CD4-positive, alpha-beta T cell (primary cell): ENCODE measurements at regions not wholly inside any gene's neighbourhood (a gene's known extent, or its start where the extent isn't known, plus 50 kb on each side); places are given as distances from the start of the nearest gene placed in this dataset.

ENCODE experiments used
- ATAC-seq: fragments of 200-7000 bp; cut with Tn5 transposase; one replicate; pipeline ENCODE4 v1.10.0; 2022; ENCODE audit warnings: mild to moderate bottlenecking; ENCODE audit not compliant: poor library complexity
- CTCF ChIA-PET: fragments of 350-600 bp; sonication (Branson Sonifier 250); formaldehyde crosslinking; loops from one replicate; lab custom pipeline; 2021; ENCODE audit warnings: antibody characterized with exemption, inconsistent platforms; lab: Charles Lee
- POLR2A ChIA-PET: fragments of 350-600 bp; sonication (Branson Sonifier 250); formaldehyde crosslinking; loops from one replicate; lab custom pipeline; 2021; ENCODE audit warnings: antibody characterized with exemption, inconsistent platforms; lab: Charles Lee
- DNase-seq, 14 experiments: peaks; one replicate each; pipeline ENCODE4 v3.0.0-alpha.2; 2013 to 2020; ENCODE audit warnings: mixed read lengths in 2 of 14
- H3K27ac ChIP-seq, 2 donors: one replicate each; pipeline versions ENCODE4 v1.5.1 to v1.7.0; 2013; ENCODE audit warnings: low read length in 2 of 2, low read depth in 1 of 2, mild to moderate bottlenecking in 1 of 2
- H3K27me3 ChIP-seq, 2 experiments: 1 replicate in 1 of 2; 2 replicates in 1 of 2; pipeline versions ENCODE4 v1.6.1 to v1.7.0; 2013; ENCODE audit warnings: low read length in 2 of 2, control low read depth in 1 of 2, mild to moderate bottlenecking in 1 of 2, moderate library complexity in 1 of 2; ENCODE audit not compliant: insufficient read depth in 2 of 2, control insufficient read depth in 1 of 2
- H3K36me3 ChIP-seq: one replicate; pipeline ENCODE4 v1.6.1; 2013; ENCODE audit warnings: low read length, control low read depth; ENCODE audit not compliant: insufficient read depth
- H3K4me1 ChIP-seq: one replicate; pipeline ENCODE4 v1.6.1; 2013; ENCODE audit warnings: low read length, control low read depth; ENCODE audit not compliant: insufficient read depth
- H3K4me3 ChIP-seq: one replicate; pipeline ENCODE4 v1.5.1; 2013; ENCODE audit warnings: mild to moderate bottlenecking, low read length, moderate library complexity
- H3K9me3 ChIP-seq, 2 experiments: 1 replicate in 1 of 2; 2 replicates in 1 of 2; pipeline versions ENCODE4 v1.6.1 to v1.7.0; 2013; ENCODE audit warnings: low read length in 2 of 2, mild to moderate bottlenecking in 2 of 2, control low read depth in 1 of 2, moderate library complexity in 1 of 2; ENCODE audit not compliant: control insufficient read depth in 1 of 2, insufficient read depth in 1 of 2
- H3K27ac Mint-ChIP-seq: one replicate; pipeline ENCODE4 v1.8.0; 2020; ENCODE audit warnings: mixed read lengths
- H3K27me3 Mint-ChIP-seq: one replicate; pipeline ENCODE4 v1.8.0; 2021; ENCODE audit warnings: mixed read lengths
- H3K36me3 Mint-ChIP-seq: one replicate; pipeline ENCODE4 v1.8.0; 2021; ENCODE audit warnings: low read depth, mixed read lengths
- H3K4me1 Mint-ChIP-seq: one replicate; pipeline ENCODE4 v1.8.0; 2021; ENCODE audit warnings: low read depth, mixed read lengths
- H3K4me3 Mint-ChIP-seq: one replicate; pipeline ENCODE4 v1.8.0; 2020; ENCODE audit warnings: mild to moderate bottlenecking, mixed read lengths
- H3K9me3 Mint-ChIP-seq: one replicate; pipeline ENCODE4 v1.8.0; 2020; ENCODE audit warnings: mixed read lengths
- intact Hi-C, 2 experiments: fragments of 100-400 bp; cut with DNase I in 1 of 2; cut with micrococcal nuclease in 1 of 2; formaldehyde crosslinking; loops; one replicate each; pipeline versions ENCODE4 v1.15.1 to v1.9.0; 2023 to 2025; cut with DNase I, micrococcal nuclease
- TF ChIP-seq, protein P1 (sequence below): fragments of 200-600 bp; IDR thresholded peaks from one replicate; pipeline ENCODE4 v1.8.0; 2022; ENCODE audit warnings: antibody characterized with exemption, mild to moderate bottlenecking

DNA sequence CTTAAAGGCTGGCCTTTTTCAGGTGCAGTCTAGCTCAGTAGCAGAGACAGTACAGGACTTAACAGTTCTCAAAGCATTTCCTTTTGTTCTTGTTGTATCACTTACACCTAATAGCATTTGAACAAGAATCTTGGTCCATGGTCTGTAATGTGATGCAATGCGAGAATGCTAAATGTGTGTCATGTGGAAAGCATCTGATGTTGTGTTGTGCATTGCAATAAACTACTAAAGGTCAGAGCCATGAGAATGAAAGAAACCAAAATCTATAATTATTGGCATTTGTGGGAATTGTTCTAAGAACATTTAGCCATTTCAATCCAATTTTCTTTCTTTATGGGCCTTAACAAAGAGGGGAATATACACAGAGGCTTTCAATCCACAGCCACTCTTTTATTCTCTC, 324.5 kb upstream of the ROBO2 start:
- no peaks in the 10 kb centered on the region for H3K4me1 Mint-ChIP-seq
- peaks cover 0 to 11% of the 10 kb centered on the region in 2 experiments for H3K9me3 ChIP-seq
- DNase-seq (no peak), ATAC-seq (no peak)
- no peaks in the 10 kb centered on the region for H3K36me3 ChIP-seq
- no peak overlapping the region for H3K27ac Mint-ChIP-seq
- no peaks in the 10 kb centered on the region for H3K27me3 ChIP-seq
- no peaks in the 10 kb centered on the region for H3K27me3 Mint-ChIP-seq
- no peak overlapping the region for H3K4me3 ChIP-seq
- POLR2A ChIA-PET: no interaction called here
- no peak overlapping the region for H3K27ac ChIP-seq
- intact Hi-C loops: no loop called here
- TF ChIP-seq, protein P1, sequence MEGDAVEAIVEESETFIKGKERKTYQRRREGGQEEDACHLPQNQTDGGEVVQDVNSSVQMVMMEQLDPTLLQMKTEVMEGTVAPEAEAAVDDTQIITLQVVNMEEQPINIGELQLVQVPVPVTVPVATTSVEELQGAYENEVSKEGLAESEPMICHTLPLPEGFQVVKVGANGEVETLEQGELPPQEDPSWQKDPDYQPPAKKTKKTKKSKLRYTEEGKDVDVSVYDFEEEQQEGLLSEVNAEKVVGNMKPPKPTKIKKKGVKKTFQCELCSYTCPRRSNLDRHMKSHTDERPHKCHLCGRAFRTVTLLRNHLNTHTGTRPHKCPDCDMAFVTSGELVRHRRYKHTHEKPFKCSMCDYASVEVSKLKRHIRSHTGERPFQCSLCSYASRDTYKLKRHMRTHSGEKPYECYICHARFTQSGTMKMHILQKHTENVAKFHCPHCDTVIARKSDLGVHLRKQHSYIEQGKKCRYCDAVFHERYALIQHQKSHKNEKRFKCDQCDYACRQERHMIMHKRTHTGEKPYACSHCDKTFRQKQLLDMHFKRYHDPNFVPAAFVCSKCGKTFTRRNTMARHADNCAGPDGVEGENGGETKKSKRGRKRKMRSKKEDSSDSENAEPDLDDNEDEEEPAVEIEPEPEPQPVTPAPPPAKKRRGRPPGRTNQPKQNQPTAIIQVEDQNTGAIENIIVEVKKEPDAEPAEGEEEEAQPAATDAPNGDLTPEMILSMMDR: no peak
- peaks cover 4% of the 10 kb centered on the region for H3K9me3 Mint-ChIP-seq
- H3K36me3 Mint-ChIP-seq: no peaks in the 10 kb centered on the region
- H3K4me3 Mint-ChIP-seq: no peak overlapping the region
- CTCF ChIA-PET: no interaction called here
- no peaks in the 10 kb centered on the region for H3K4me1 ChIP-seq

DNA sequence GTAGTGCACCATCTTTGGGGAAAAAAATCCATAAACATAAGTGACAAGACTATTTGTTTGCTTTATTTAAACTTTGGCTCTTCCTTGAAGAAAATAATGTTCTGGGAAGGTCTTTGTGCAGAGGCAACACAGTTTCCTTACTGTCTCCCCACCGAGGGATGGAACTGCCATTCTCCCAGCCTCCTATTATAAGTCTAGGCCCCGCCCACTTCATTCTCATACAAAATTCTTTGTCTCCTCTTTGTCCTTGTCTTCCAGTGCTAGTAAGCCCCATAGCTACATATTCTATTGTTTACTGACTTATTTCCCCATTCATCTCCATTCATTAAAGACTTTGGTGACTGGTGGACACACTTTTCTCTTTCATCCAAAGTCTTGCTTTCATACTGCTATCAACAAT, 316.5 kb upstream of the ROBO2 start:
- H3K4me3 Mint-ChIP-seq: no peak overlapping the region
- peaks cover 17% of the 10 kb centered on the region for H3K9me3 Mint-ChIP-seq
- H3K27ac ChIP-seq: no peak overlapping the region
- H3K27me3 ChIP-seq: no peaks in the 10 kb centered on the region
- ATAC-seq: no peak
- H3K4me3 ChIP-seq: no peak overlapping the region
- DNase-seq: no peak
- H3K4me1 ChIP-seq: no peaks in the 10 kb centered on the region
- no peak overlapping the region for H3K27ac Mint-ChIP-seq
- CTCF ChIA-PET: no interaction called here
- POLR2A ChIA-PET: no interaction called here
- intact Hi-C loops: no loop called here
- no peaks in the 10 kb centered on the region for H3K36me3 Mint-ChIP-seq
- no peaks in the 10 kb centered on the region for H3K4me1 Mint-ChIP-seq
- H3K36me3 ChIP-seq: no peaks in the 10 kb centered on the region
- H3K9me3 ChIP-seq: peaks cover 0 to 6% of the 10 kb centered on the region in 2 experiments
- TF ChIP-seq, protein P1: no peak
- H3K27me3 Mint-ChIP-seq: no peaks in the 10 kb centered on the region

DNA sequence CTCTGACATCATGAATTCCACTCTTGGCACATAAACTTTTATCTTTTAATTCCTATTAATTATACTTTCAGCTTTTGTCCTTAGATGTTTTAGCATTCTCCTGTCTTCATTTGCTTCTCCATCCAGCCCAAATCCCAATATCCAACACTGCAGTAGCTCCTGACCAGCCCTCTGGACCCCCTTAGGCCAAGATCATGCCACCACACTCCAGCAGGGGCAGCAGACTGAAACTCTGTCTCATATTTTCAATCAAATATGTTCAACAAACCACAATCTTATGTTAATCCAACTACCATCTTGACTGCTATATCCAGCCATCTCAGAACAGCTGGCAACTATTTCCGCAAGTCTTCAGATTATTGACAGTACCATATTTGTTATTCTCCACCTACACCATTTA, 315.8 kb upstream of the ROBO2 start:
- H3K4me3 Mint-ChIP-seq: no peak overlapping the region
- TF ChIP-seq, protein P1: no peak
- H3K36me3 ChIP-seq: no peaks in the 10 kb centered on the region
- DNase-seq (no peak), ATAC-seq (no peak)
- peaks cover 20% of the 10 kb centered on the region for H3K9me3 Mint-ChIP-seq
- H3K4me1 Mint-ChIP-seq: no peaks in the 10 kb centered on the region
- H3K9me3 ChIP-seq: peaks cover 0 to 6% of the 10 kb centered on the region in 2 experiments
- no peak overlapping the region for H3K27ac ChIP-seq
- H3K27me3 Mint-ChIP-seq: no peaks in the 10 kb centered on the region
- H3K27me3 ChIP-seq: no peaks in the 10 kb centered on the region
- no peaks in the 10 kb centered on the region for H3K4me1 ChIP-seq
- H3K4me3 ChIP-seq: no peak overlapping the region
- ChIA-PET POLR2A (no interaction called here), CTCF (no interaction called here)
- H3K27ac Mint-ChIP-seq: no peak overlapping the region
- intact Hi-C loops: no loop called here
- no peaks in the 10 kb centered on the region for H3K36me3 Mint-ChIP-seq
